ENCODE measurements at regions not wholly inside any gene's neighbourhood (a gene's known extent, or its start where the extent isn't known, plus 50 kb on each side); places are given as distances from the start of the nearest gene placed in this dataset.
"Not testable (repeated sequence)": the region's sequence is repeated elsewhere in the genome, so short reads cannot be mapped to it uniquely, and the experiment has no call there.

DNA sequence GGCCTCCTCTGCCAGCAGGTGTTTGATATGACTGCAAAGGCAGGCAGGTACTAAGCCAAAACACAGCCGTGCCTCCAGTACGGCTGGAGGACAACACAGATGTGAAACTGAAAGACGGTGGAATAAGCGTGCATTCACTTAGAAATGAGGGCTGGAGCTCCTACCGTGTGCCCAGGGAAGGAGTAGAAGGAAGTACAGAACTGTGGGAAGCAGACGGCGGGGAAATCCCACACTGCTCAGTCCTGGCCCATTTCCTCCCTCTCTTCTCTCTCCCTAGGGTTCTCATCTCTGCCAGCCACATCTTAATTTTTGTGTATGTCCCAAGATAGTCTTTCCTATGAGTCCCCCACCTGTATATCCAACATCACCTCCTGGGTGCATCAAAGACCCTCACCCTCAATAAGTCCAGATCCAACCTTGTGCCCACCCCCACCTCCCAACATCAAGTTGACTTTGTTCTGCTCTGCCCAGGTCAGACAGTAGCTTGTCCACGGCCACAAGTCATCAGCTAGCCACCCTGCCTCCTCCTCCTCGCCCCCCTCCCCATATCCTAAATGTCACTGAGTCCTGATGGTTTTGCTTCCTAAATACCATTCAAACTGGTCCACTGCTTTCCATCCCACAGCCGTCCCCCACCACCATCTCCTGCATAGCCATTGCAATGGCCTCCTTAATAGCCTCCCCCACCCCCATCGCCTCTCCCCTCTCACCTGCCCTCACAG, 77.1 kb upstream of the RPL38 start:
- DNase-seq = no peak
- 55 to 58% methylated on average over 11 of the region's 11 CpGs for WGBS, 2 donors

GRCh38 chr17:74126959-74127358, 76.5 kb upstream of the RPL38 start:
- 91 to 97% methylated on average over 5 of the region's 5 CpGs for WGBS, 2 donors
- H3K4me3 ChIP-seq = no peak overlapping the region
- H3K27me3 ChIP-seq (ENCODE audit: control insufficient read depth in 3 of 3, insufficient read depth in 3 of 3, low read length in 2 of 3) = peaks cover 0 to 2% (median 0%) of the 10 kb centered on the region in 3 donors
- no peaks in the 10 kb centered on the region for H3K36me3 ChIP-seq (ENCODE audit: control insufficient read depth in 4 of 4, insufficient read depth in 4 of 4, low read length in 4 of 4)
- no peak for TF ChIP-seq CTCF (IDR thresholded peaks at IDR 0.05; ENCODE audit: control extremely low read depth, extremely low read depth)
- ATAC-seq (ENCODE audit: insufficient read depth, low FRiP score) (no peak), DNase-seq (no peak)
- no peak overlapping the region for H3K9ac ChIP-seq (ENCODE audit: insufficient read depth in 1 of 2, low read length in 2 of 2)
- peaks cover 0 to 4% (median 0%) of the 10 kb centered on the region in 4 donors for H3K9me3 ChIP-seq (ENCODE audit: control insufficient read depth in 4 of 4, insufficient read depth in 3 of 4, low read length in 3 of 4)
- no peaks in the 10 kb centered on the region for H3K4me1 ChIP-seq (ENCODE audit: control insufficient read depth in 5 of 5, insufficient read depth in 5 of 5, low read length in 5 of 5)
- H3K27ac ChIP-seq (ENCODE audit: low read depth in 1 of 2, low read length in 1 of 2) = no peak overlapping the region

More for the DNA sequence above, 77.1 kb upstream of the RPL38 start:
- Histone ChIP-seq H3K27ac (ENCODE audit: low read depth in 1 of 2, low read length in 1 of 2) (no peak overlapping the region), H3K27me3 (ENCODE audit: control insufficient read depth in 3 of 3, insufficient read depth in 3 of 3, low read length in 2 of 3) (peaks cover 0 to 2% (median 0%) of the 10 kb centered on the region in 3 donors), H3K4me1 (ENCODE audit: control insufficient read depth in 5 of 5, insufficient read depth in 5 of 5, low read length in 5 of 5) (no peaks in the 10 kb centered on the region), H3K9me3 (ENCODE audit: control insufficient read depth in 4 of 4, insufficient read depth in 3 of 4, low read length in 3 of 4) (peaks cover 0 to 5% (median 0%) of the 10 kb centered on the region in 4 donors), H3K4me3 (no peak overlapping the region), H3K36me3 (ENCODE audit: control insufficient read depth in 4 of 4, insufficient read depth in 4 of 4, low read length in 4 of 4) (no peaks in the 10 kb centered on the region), H3K9ac (ENCODE audit: insufficient read depth in 1 of 2, low read length in 2 of 2) (no peak overlapping the region)
- no peak for TF ChIP-seq CTCF (IDR thresholded peaks at IDR 0.05; ENCODE audit: control extremely low read depth, extremely low read depth)
- no peak for ATAC-seq (ENCODE audit: insufficient read depth, low FRiP score)

DNA sequence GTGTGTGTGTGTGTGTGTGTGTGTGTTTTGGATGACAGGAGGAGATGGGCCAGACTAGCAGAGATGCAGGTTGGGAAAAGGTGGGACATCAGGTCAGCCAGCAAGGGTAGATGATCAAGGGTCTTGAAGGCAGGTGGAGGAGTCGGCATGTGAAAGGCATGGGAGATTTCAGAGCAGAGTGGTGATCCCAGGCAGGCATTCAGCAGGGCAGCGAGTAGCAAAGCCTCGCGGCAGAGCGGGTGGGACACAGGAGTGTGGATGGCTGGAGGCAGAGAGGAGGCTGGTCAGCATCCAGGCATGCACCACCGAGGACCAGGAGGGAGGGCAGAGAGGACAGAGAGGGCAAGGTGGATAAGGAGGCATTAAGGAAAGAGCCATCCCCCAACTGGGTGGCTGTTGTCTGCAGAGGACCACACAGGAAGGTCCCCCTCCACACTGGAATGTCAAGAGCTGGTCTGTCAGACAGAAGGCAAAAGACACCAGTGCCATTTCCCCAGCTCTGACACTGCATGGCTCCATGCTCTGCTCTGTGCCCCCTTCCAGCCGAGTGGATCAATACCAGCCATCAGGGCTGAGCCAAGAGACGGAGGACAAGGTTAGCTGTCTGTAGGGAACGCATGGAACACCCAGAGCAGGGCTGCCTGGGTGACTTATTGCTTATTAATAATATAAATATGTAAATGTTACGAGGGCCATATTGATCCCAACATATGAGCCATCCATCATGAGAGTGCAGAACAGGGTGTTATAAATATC, 74.8 kb upstream of the RPL38 start:
- WGBS, 2 donors = 62 to 73% methylated on average over 10 of the region's 10 CpGs

DNA sequence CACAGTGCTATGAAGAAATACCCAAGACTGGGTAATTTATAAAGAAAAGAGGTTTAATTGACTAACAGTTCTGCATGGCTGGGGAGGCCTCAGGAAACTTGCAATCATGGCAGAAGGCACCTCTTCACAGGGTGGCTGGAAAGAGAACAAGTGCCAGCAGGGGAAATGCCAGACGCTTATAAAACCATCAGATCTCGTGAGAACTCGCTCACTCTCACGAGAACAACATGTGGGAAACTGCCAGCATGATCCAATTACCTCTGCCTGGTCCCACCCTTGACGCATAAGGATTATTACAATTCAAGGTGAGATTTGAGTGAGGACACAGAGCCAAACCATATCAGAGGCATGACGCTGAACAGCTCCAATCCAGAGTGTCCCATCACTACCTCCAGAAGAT, 73.7 kb upstream of the RPL38 start:
- not testable (repeated sequence) for DNase-seq; H3K4me1 ChIP-seq (ENCODE audit: control insufficient read depth in 5 of 5, insufficient read depth in 5 of 5, low read length in 5 of 5); H3K9ac ChIP-seq (ENCODE audit: insufficient read depth in 1 of 2, low read length in 2 of 2); H3K27me3 ChIP-seq (ENCODE audit: control insufficient read depth in 3 of 3, insufficient read depth in 3 of 3, low read length in 2 of 3); H3K36me3 ChIP-seq (ENCODE audit: control insufficient read depth in 4 of 4, insufficient read depth in 4 of 4, low read length in 4 of 4); H3K9me3 ChIP-seq (ENCODE audit: control insufficient read depth in 4 of 4, insufficient read depth in 3 of 4, low read length in 3 of 4); ATAC-seq (ENCODE audit: insufficient read depth, low FRiP score); H3K4me3 ChIP-seq; H3K27ac ChIP-seq (ENCODE audit: low read depth in 1 of 2, low read length in 1 of 2)
- WGBS, 2 donors = 69 to 78% methylated on average over 6 of the region's 6 CpGs

More for the DNA sequence above, 74.8 kb upstream of the RPL38 start:
- no peak overlapping the region for H3K4me3 ChIP-seq
- no peak for ATAC-seq (ENCODE audit: insufficient read depth, low FRiP score)
- no peak overlapping the region for H3K27ac ChIP-seq (ENCODE audit: low read depth in 1 of 2, low read length in 1 of 2)
- H3K9me3 ChIP-seq (ENCODE audit: control insufficient read depth in 4 of 4, insufficient read depth in 3 of 4, low read length in 3 of 4) = peaks cover 0 to 4% (median 0%) of the 10 kb centered on the region in 4 donors
- no peak for TF ChIP-seq CTCF (IDR thresholded peaks at IDR 0.05; ENCODE audit: control extremely low read depth, extremely low read depth)
- no peak overlapping the region for H3K9ac ChIP-seq (ENCODE audit: insufficient read depth in 1 of 2, low read length in 2 of 2)
- no peaks in the 10 kb centered on the region for H3K36me3 ChIP-seq (ENCODE audit: control insufficient read depth in 4 of 4, insufficient read depth in 4 of 4, low read length in 4 of 4)
- H3K4me1 ChIP-seq (ENCODE audit: control insufficient read depth in 5 of 5, insufficient read depth in 5 of 5, low read length in 5 of 5) = no peaks in the 10 kb centered on the region
- H3K27me3 ChIP-seq (ENCODE audit: control insufficient read depth in 3 of 3, insufficient read depth in 3 of 3, low read length in 2 of 3) = peaks cover 0 to 2% (median 0%) of the 10 kb centered on the region in 3 donors
- no peak for DNase-seq

All from lung (tissue), 11 donors.